ENCODE measurements at regions not wholly inside any gene's neighbourhood (a gene's known extent, or its start where the extent isn't known, plus 50 kb on each side); places are given as distances from the start of the nearest gene placed in this dataset.
"Not testable (repeated sequence)": the region's sequence is repeated elsewhere in the genome, so short reads cannot be mapped to it uniquely, and the experiment has no call there.

- TF ChIP-seq CTCF (IDR thresholded peaks at IDR 0.05); USF2 (CRISPR knock-in tag; IDR thresholded peaks at IDR 0.05): not testable (repeated sequence)
Observed at GRCh38 chr18:14262786-14263185, 130.6 kb upstream of the ZNF519 start.
